ENCODE measurements at regions not wholly inside any gene's neighbourhood (a gene's known extent, or its start where the extent isn't known, plus 50 kb on each side); places are given as distances from the start of the nearest gene placed in this dataset.
"Not testable (repeated sequence)": the region's sequence is repeated elsewhere in the genome, so short reads cannot be mapped to it uniquely, and the experiment has no call there.

- in situ Hi-C loops (cut with MboI; ENCODE audit: low pct_ligation_motif_present in 1 of 4, low pct_unique_long_range_greater_than_20kb in 1 of 4, low sequenced_read_pairs in 3 of 4): no loop called here
- DNase-seq: no peak
- Histone ChIP-seq H3K9me3 (no peaks in the 10 kb centered on the region), H3K36me3 (no peaks in the 10 kb centered on the region), H3K27ac (no peak overlapping the region), H3K4me1 (no peaks in the 10 kb centered on the region), H3K27me3 (no peaks in the 10 kb centered on the region), H3K4me3 (no peak overlapping the region)
- 81 to 84% methylated on average over 2 of the region's 2 CpGs for WGBS, 2 donors (ENCODE audit: low coverage in 1 of 2)
- TF ChIP-seq POLR2AphosphoS5 (IDR thresholded peaks at IDR 0.05) (no peak), EP300 (IDR thresholded peaks at IDR 0.05; ENCODE audit: low read depth) (no peak)
- TF ChIP-seq, protein P1, sequence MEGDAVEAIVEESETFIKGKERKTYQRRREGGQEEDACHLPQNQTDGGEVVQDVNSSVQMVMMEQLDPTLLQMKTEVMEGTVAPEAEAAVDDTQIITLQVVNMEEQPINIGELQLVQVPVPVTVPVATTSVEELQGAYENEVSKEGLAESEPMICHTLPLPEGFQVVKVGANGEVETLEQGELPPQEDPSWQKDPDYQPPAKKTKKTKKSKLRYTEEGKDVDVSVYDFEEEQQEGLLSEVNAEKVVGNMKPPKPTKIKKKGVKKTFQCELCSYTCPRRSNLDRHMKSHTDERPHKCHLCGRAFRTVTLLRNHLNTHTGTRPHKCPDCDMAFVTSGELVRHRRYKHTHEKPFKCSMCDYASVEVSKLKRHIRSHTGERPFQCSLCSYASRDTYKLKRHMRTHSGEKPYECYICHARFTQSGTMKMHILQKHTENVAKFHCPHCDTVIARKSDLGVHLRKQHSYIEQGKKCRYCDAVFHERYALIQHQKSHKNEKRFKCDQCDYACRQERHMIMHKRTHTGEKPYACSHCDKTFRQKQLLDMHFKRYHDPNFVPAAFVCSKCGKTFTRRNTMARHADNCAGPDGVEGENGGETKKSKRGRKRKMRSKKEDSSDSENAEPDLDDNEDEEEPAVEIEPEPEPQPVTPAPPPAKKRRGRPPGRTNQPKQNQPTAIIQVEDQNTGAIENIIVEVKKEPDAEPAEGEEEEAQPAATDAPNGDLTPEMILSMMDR (IDR thresholded peaks at IDR 0.05): no peak
- intact Hi-C loops (cut with DNase I; ENCODE audit: low total_unique reads): no loop called here
These were observed 72.5 kb upstream of the NMUR2 start for GRCh38 chr5:152477536-152477935.

- H3K9me3 ChIP-seq; in situ Hi-C loops (cut with MboI; ENCODE audit: low pct_ligation_motif_present in 1 of 4, low pct_unique_long_range_greater_than_20kb in 1 of 4, low sequenced_read_pairs in 3 of 4); H3K4me3 ChIP-seq; DNase-seq; H3K27me3 ChIP-seq; H3K27ac ChIP-seq; H3K36me3 ChIP-seq; intact Hi-C loops (cut with DNase I; ENCODE audit: low total_unique reads); H3K4me1 ChIP-seq: not testable (repeated sequence)
- 97% methylated on average over 32 of the region's 35 CpGs; no CpG with 5 or more reads in 1 of the 2 donors for WGBS, 2 donors (ENCODE audit: low coverage in 1 of 2)
These were observed 74.8 kb upstream of the NMUR2 start for GRCh38 chr5:152479866-152480265.

- H3K4me3 ChIP-seq; H3K27me3 ChIP-seq; H3K9me3 ChIP-seq; intact Hi-C loops (cut with DNase I; ENCODE audit: low total_unique reads); H3K4me1 ChIP-seq; H3K36me3 ChIP-seq; in situ Hi-C loops (cut with MboI; ENCODE audit: low pct_ligation_motif_present in 1 of 4, low pct_unique_long_range_greater_than_20kb in 1 of 4, low sequenced_read_pairs in 3 of 4); H3K27ac ChIP-seq; DNase-seq: not testable (repeated sequence)
- WGBS, 2 donors (ENCODE audit: low coverage in 1 of 2): 80 to 86% methylated on average over 1 to 12 of the region's 12 CpGs
These were observed 75.6 kb upstream of the NMUR2 start for GRCh38 chr5:152480677-152481076.

- no peaks in the 10 kb centered on the region for H3K4me1 ChIP-seq
- in situ Hi-C loops (cut with MboI; ENCODE audit: low pct_ligation_motif_present in 1 of 4, low pct_unique_long_range_greater_than_20kb in 1 of 4, low sequenced_read_pairs in 3 of 4) (no loop called here), intact Hi-C loops (cut with DNase I; ENCODE audit: low total_unique reads) (no loop called here)
- no peak overlapping the region for H3K27ac ChIP-seq
- H3K36me3 ChIP-seq: no peaks in the 10 kb centered on the region
- no peak for DNase-seq
- no peaks in the 10 kb centered on the region for H3K27me3 ChIP-seq
- H3K4me3 ChIP-seq: no peak overlapping the region
- TF ChIP-seq, protein P1 (IDR thresholded peaks at IDR 0.05): no peak
- TF ChIP-seq POLR2A (IDR thresholded peaks at IDR 0.05) (no peak), EP300 (IDR thresholded peaks at IDR 0.05; ENCODE audit: low read depth) (no peak), POLR2AphosphoS5 (IDR thresholded peaks at IDR 0.05) (no peak)
- H3K9me3 ChIP-seq: no peaks in the 10 kb centered on the region
- 73 to 80% methylated on average over 5 of the region's 5 CpGs for WGBS, 2 donors (ENCODE audit: low coverage in 1 of 2)
These were observed 82.1 kb upstream of the NMUR2 start for GRCh38 chr5:152487130-152487529.

GRCh38 chr5:152488869-152489268, 83.8 kb upstream of the NMUR2 start:
- Histone ChIP-seq H3K36me3 (no peaks in the 10 kb centered on the region), H3K27me3 (no peaks in the 10 kb centered on the region), H3K9me3 (no peaks in the 10 kb centered on the region), H3K4me1 (no peaks in the 10 kb centered on the region), H3K4me3 (no peak overlapping the region), H3K27ac (no peak overlapping the region)
- WGBS, 2 donors (ENCODE audit: low coverage in 1 of 2): 45 to 83% methylated on average over 2 of the region's 2 CpGs
- no peak for DNase-seq
- TF ChIP-seq POLR2A (IDR thresholded peaks at IDR 0.05): no peak
- TF ChIP-seq POLR2AphosphoS5 (IDR thresholded peaks at IDR 0.05): no peak
- no peak for TF ChIP-seq EP300 (IDR thresholded peaks at IDR 0.05; ENCODE audit: low read depth)
- TF ChIP-seq, protein P1 (IDR thresholded peaks at IDR 0.05): no peak
- in situ Hi-C loops (cut with MboI; ENCODE audit: low pct_ligation_motif_present in 1 of 4, low pct_unique_long_range_greater_than_20kb in 1 of 4, low sequenced_read_pairs in 3 of 4): no loop called here
- intact Hi-C loops (cut with DNase I; ENCODE audit: low total_unique reads): no loop called here
